ENCODE measurements at regions not wholly inside any gene's neighbourhood (a gene's known extent, or its start where the extent isn't known, plus 50 kb on each side); places are given as distances from the start of the nearest gene placed in this dataset.
A peak's percentile ranks its signal among the peaks of the same experiment; 100 is the strongest.

DNA sequence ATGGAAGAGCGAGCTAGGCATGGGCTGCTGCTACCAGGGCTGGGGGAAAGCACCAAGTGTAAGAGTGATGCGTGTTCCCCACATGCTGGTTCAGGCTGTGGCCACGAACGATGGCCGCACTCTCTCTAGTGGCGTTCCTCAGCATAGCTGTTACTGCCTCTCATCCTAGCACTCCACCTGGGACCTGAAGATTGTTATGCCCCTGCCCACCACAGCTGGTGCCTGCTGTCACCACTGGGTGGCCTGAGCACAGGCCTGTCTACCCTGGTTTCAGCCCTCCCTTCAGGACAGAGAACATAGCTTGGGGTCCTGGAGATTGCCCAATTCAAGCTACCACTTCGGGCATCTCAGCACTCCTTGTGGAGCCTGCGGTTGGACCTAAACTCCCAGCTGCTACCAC, 80.1 kb upstream of the PDC start:
- no TSS peak for BruUV-seq (replicated peaks)
- ATAC-seq, result no peak
- no peak for TF ChIP-seq EZH2phosphoT487 (IDR thresholded peaks at IDR 0.05; ENCODE audit: borderline replicate concordance, low read length)
- TF ChIP-seq, protein P1, sequence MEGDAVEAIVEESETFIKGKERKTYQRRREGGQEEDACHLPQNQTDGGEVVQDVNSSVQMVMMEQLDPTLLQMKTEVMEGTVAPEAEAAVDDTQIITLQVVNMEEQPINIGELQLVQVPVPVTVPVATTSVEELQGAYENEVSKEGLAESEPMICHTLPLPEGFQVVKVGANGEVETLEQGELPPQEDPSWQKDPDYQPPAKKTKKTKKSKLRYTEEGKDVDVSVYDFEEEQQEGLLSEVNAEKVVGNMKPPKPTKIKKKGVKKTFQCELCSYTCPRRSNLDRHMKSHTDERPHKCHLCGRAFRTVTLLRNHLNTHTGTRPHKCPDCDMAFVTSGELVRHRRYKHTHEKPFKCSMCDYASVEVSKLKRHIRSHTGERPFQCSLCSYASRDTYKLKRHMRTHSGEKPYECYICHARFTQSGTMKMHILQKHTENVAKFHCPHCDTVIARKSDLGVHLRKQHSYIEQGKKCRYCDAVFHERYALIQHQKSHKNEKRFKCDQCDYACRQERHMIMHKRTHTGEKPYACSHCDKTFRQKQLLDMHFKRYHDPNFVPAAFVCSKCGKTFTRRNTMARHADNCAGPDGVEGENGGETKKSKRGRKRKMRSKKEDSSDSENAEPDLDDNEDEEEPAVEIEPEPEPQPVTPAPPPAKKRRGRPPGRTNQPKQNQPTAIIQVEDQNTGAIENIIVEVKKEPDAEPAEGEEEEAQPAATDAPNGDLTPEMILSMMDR (conservative IDR thresholded peaks at IDR 0.05; ENCODE audit: low read depth, low read length), result no peak
- no peak for TF ChIP-seq EZH2 (IDR thresholded peaks at IDR 0.05; ENCODE audit: low read length, unreplicated experiment)

DNA sequence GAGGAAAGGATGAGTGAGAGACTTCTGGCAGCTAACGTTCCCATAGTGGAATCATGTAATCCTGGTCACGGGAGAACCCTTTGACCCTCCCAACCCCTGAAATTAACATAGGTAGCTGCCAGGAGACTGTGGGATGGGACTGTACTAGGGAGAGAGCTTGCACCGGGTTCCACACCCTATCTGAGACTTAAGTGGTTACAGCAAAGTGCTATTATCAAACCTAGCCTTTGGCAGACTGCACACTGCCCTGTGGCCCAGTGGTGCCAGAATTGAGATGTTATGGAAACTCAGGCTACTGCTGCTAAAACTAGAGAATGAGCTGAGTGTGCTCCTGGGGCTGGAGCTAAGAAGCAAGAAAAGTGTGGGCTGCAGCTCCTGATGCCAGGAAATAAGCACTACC, 79.6 kb upstream of the PDC start:
- Histone ChIP-seq H3K9ac (ENCODE audit: low read length) (no peak overlapping the region), H3K4me1 (ENCODE audit: insufficient read depth, low read length) (peaks cover 24% of the 10 kb centered on the region), H3K27ac (ENCODE audit: low read length) (no peak overlapping the region), H3K4me2 (ENCODE audit: low read length) (no peak overlapping the region), H3K27me3 (ENCODE audit: low read length) (no peaks in the 10 kb centered on the region), H3K79me2 (ENCODE audit: low read length) (no peaks in the 10 kb centered on the region), H2AFZ (ENCODE audit: low read length) (no peak overlapping the region), H3F3A (ENCODE audit: low read length, unreplicated experiment) (no peaks in the 10 kb centered on the region), H3K9me3 (ENCODE audit: low read length) (no peaks in the 10 kb centered on the region; the same call in 1 of the 2 replicates), H3K36me3 (ENCODE audit: low read depth, low read length) (no peaks in the 10 kb centered on the region), H3K4me3 (ENCODE audit: low read length) (no peak overlapping the region), H4K20me1 (ENCODE audit: low read length) (no peaks in the 10 kb centered on the region), H3K9me2 (replicated peaks; ENCODE audit: low read length) (no peaks in the 10 kb centered on the region)
- intact Hi-C loops (cut with micrococcal nuclease), result no loop called here
- DNase-seq (no peak), ATAC-seq (no peak)
- no TSS peak for BruUV-seq (replicated peaks)
- ChIA-PET CTCF (no interaction called here), POLR2A (ENCODE audit: unreplicated experiment) (no interaction called here)
- TF ChIP-seq, protein P1 (conservative IDR thresholded peaks at IDR 0.05; ENCODE audit: low read depth, low read length), result no peak
- TF ChIP-seq EZH2 (IDR thresholded peaks at IDR 0.05; ENCODE audit: low read length, unreplicated experiment), result no peak
- TF ChIP-seq EZH2phosphoT487 (IDR thresholded peaks at IDR 0.05; ENCODE audit: borderline replicate concordance, low read length), result no peak

More for the DNA sequence above, 80.1 kb upstream of the PDC start:
- no peak overlapping the region for H3K27ac ChIP-seq (ENCODE audit: low read length)
- no peaks in the 10 kb centered on the region; the same call in 1 of the 2 replicates for H3K9me3 ChIP-seq (ENCODE audit: low read length)
- H3K79me2 ChIP-seq (ENCODE audit: low read length), result no peaks in the 10 kb centered on the region
- intact Hi-C loops (cut with micrococcal nuclease), result no loop called here
- H4K20me1 ChIP-seq (ENCODE audit: low read length), result no peaks in the 10 kb centered on the region
- H3K4me3 ChIP-seq (ENCODE audit: low read length), result no peak overlapping the region
- H3K36me3 ChIP-seq (ENCODE audit: low read depth, low read length), result no peaks in the 10 kb centered on the region
- H3F3A ChIP-seq (ENCODE audit: low read length, unreplicated experiment), result no peaks in the 10 kb centered on the region
- H3K9me2 ChIP-seq (replicated peaks; ENCODE audit: low read length), result no peaks in the 10 kb centered on the region
- H3K4me2 ChIP-seq (ENCODE audit: low read length), result no peak overlapping the region
- ChIA-PET CTCF (no interaction called here), POLR2A (ENCODE audit: unreplicated experiment) (no interaction called here)
- H3K4me1 ChIP-seq (ENCODE audit: insufficient read depth, low read length), result peaks cover 21% of the 10 kb centered on the region
- no peak overlapping the region for H3K9ac ChIP-seq (ENCODE audit: low read length)
- H2AFZ ChIP-seq (ENCODE audit: low read length), result no peak overlapping the region
- no peak for DNase-seq
- H3K27me3 ChIP-seq (ENCODE audit: low read length), result no peaks in the 10 kb centered on the region

DNA sequence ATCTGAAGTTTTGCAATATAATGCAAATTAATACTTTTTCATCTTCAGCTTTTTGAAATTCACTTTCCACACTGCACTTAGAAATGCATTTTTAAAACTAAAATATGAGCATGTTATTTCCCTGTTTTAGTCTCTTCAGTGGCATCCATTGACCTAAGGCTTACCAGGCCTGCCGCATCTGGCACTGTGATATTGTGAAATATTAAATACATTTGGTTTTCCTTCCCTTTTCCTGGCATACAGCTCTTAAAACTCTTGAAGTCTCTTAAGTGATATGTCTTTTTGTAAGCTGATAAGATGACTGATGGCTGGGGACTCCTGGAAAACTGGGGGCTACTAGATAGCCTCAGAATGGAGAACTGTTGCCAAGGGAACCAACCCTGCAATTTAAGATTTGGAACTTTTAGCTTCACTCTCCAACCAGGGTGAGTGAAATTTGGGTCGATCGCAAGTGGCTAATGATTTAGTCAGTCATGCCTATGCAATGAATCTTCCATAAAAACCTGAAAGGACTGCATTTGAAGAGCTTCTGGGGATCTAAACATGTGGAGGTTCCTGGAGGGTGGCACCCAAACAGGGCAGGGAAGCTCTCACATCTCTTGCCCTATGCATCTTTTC, 75.5 kb upstream of the PDC start:
- H3K9ac ChIP-seq (ENCODE audit: low read length), result peak overlapping the region; percentile 36

More for the DNA sequence above, 75.5 kb upstream of the PDC start:
- no peak for ATAC-seq
- peaks cover 28% of the 10 kb centered on the region for H3K4me1 ChIP-seq (ENCODE audit: insufficient read depth, low read length)
- H4K20me1 ChIP-seq (ENCODE audit: low read length), result no peaks in the 10 kb centered on the region
- POLR2A ChIA-PET (ENCODE audit: unreplicated experiment), result interaction anchor here (0.6 kb wide), 1 partner anchor 475 kb away, joined by 5 read pairs; no protein-coding TSS in a partner anchor
- BruUV-seq (replicated peaks), result no TSS peak
- H2AFZ ChIP-seq (ENCODE audit: low read length), result 0 out of 2 replicates have a peak overlapping the region, but pooled peaks have one; percentile 21
- no peaks in the 10 kb centered on the region for H3K27me3 ChIP-seq (ENCODE audit: low read length)
- DNase-seq, result no peak
- H3K9me3 ChIP-seq (ENCODE audit: low read length), result no peaks in the 10 kb centered on the region
- no peaks in the 10 kb centered on the region for H3F3A ChIP-seq (ENCODE audit: low read length, unreplicated experiment)
- H3K79me2 ChIP-seq (ENCODE audit: low read length), result no peaks in the 10 kb centered on the region
- intact Hi-C loops (cut with micrococcal nuclease), result no loop called here
- TF ChIP-seq EZH2 (IDR thresholded peaks at IDR 0.05; ENCODE audit: low read length, unreplicated experiment) (no peak), EZH2phosphoT487 (IDR thresholded peaks at IDR 0.05; ENCODE audit: borderline replicate concordance, low read length) (no peak)
- TF ChIP-seq, protein P1 (conservative IDR thresholded peaks at IDR 0.05; ENCODE audit: low read depth, low read length), result no peak
- H3K9me2 ChIP-seq (replicated peaks; ENCODE audit: low read length), result no peaks in the 10 kb centered on the region
- CTCF ChIA-PET, result no interaction called here
- H3K27ac ChIP-seq (ENCODE audit: low read length), result peak overlapping the region; percentile 83
- H3K4me3 ChIP-seq (ENCODE audit: low read length), result no peak overlapping the region
- peak overlapping the region; percentile 42 for H3K4me2 ChIP-seq (ENCODE audit: low read length)
- no peaks in the 10 kb centered on the region for H3K36me3 ChIP-seq (ENCODE audit: low read depth, low read length)

All from PC-3 (cell line).